HPDE6-E6E7 (cell line): ENCODE measurements at regions not wholly inside any gene's neighbourhood (a gene's known extent, or its start where the extent isn't known, plus 50 kb on each side); places are given as distances from the start of the nearest gene placed in this dataset.
"Not testable (repeated sequence)": the region's sequence is repeated elsewhere in the genome, so short reads cannot be mapped to it uniquely, and the experiment has no call there.

ENCODE experiments used
- DNase-seq: peaks from one replicate; pipeline ENCODE4 v3.0.0; 2011; ENCODE audit warnings: missing footprints; ENCODE audit errors: extremely low spot score

DNA sequence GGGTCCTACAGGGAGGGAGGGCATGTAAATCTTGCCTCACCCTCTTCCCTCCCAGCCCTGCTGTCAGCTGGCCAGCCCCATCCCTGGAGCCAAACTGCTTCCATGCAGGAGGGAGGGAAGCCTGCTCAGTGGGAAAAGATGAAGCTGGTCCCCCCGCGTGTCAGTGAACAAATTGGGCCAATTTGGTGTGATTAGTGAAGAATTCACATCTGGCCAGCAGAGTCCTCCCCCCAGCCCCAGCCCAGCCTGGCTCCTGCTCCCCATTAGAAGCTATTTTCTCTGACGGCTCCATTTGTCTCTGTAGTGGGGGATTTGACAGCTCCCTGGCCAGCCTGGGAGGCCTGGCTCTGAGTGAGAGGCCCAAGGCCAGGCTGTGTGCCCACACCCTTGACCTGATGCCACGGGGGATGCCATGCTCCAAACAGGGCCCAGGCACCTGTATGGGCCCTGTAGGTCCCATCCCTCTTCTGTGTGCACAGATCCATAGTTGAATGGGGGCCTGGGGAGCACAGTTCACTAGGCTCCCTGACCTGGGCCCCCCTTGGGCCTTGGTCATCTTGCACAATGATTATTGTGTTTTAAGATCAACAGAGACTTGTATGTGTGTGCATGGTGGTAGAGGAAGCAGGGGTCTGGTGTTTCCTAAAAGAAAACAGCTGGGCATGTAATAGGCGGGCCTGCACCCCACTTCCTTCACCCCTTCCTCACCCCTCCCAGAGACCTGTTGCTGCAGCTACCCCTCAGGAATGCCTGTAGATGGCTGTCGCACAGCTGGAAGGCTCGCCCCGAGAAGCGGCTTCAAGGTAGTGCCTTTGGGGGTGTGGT, 50.7 kb upstream of the TAC4 start:
- no peak for DNase-seq

DNA sequence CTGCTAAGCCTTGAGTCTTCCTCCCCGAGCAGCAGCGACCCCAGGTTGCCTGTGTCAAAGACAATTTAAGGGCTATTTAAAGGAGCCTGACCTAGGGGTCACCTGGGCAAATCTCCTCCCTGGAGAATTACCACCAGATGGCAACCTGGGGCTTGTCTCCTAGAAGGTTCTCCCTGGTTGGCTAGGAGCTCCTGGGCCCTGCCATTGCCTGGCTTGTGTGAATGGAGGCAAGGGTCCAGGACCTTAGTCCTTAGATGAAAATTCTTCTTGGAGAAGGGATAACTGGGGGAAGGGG, 51.3 kb upstream of the TAC4 start:
- no peak for DNase-seq

DNA sequence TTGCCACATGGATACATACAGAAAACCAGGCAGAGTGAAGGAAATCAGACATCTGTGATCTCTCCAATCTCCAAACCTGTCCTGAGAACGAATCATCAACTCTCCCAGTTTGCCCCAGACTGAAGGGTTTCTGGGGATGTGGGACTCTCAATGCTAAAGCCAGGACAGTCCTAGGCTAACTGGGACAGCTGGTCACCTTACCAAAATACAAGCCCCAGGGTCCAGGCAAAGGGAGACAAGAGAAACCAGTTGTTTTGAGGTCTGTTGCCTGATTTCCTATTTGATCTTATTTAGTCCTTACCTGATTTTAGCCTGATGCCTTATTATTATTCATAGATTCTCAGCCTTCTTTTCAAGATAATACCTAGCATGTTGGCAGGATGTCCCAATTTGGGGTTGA, 51.7 kb upstream of the TAC4 start:
- no peak for DNase-seq

DNA sequence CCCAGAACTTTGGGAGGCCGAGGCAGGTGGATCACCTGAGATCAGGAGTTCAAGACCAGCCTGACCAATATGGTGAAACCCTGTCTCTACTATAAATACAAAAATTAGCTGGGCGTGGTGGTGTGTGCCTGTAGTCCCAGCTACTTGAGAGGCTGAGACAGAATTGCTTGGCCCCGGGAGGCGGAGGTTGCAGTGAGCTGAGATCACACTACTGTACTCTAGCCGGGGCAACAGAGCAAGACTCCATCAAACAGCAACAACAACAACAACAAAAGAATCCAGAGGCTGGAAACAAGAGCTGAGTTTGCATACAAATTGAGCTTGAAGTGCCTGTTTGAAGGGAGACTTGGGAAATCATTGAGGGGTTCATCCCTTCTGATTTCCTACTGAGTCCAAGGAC, 52.9 kb upstream of the TAC4 start:
- not testable (repeated sequence) for DNase-seq

DNA sequence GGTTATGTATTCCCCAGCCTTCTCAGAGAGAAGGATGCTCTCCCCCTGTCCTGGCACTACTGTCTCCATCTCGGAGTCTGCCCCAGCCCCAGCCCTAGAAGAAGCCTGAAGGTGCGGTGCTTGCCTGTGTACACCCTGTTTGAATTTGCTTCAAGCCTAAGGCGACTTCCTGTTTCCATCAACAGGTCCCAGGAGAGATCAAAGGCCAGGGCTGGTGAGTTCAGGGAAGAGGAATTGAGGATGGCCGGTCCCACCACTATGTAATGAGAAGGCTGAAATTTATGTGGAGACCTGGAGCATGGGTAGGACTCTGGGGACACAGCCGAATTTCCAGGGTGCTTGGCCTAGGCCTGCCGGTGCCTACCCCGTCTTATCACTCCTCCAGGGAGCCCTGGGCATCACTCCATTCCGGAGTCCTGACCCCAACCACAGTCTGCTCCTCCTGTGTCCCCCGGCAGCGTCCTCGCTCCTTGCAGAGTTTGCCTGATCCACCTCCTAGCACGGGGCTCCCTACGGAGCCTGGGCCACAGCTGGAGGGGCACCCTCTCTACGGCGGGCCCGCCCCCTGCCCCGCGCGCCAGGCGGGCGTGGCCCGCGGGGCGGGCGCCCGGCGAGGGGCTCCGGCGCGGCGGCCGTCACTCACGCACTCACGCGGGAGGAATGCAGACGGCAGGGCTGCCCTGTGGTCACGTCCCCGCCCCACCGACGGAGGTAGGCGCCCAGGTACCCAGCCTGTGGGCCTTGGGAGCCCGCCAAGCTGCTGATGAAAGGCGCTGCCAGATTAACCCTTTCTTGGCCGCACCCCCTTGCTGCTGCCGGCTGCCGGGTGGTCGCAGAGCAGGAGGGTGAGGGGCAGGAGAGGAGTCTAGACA, 53.8 kb upstream of the TAC4 start:
- peak; percentile 36 for DNase-seq

DNA sequence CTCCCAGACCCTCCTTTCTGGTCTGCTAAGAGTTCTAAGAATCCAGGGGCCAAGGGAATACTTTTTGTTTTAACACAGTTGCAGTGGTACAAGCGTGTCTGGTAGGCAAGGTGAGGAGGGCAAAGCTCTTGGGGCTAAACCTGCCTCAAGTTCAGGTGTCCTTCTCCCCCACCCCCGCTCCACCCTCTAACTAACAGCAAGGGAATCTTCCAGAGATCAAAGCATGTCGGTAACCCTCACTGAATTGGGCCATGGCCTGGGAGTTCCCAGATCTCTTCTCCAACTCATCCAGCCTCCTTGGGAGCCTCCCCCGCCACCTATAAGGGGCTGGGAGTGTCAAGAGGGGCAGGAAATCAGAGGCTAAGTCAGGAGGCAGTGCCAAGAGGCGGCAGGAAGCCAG, 55.7 kb upstream of the TAC4 start:
- DNase-seq, result no peak

DNA sequence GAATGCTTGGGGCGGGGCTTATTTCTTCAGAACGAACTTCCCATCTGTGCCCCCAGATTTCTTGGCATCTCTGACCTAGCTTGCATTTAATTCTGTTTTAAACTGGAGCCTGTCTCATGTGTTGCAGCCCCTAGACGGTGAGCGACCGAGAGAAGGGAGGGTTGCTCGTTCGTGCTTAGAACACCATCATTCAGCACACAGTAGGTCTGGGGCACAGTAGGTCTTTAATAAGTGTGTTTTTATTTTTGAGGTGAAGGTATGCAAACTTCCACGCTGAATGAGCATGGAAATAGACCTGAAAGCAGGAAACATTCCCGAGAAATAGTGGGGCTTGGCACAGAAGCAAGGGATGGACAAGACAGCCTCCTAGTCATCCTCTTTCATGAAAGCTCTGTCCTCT, 57.0 kb upstream of the TAC4 start:
- DNase-seq, result no peak

DNA sequence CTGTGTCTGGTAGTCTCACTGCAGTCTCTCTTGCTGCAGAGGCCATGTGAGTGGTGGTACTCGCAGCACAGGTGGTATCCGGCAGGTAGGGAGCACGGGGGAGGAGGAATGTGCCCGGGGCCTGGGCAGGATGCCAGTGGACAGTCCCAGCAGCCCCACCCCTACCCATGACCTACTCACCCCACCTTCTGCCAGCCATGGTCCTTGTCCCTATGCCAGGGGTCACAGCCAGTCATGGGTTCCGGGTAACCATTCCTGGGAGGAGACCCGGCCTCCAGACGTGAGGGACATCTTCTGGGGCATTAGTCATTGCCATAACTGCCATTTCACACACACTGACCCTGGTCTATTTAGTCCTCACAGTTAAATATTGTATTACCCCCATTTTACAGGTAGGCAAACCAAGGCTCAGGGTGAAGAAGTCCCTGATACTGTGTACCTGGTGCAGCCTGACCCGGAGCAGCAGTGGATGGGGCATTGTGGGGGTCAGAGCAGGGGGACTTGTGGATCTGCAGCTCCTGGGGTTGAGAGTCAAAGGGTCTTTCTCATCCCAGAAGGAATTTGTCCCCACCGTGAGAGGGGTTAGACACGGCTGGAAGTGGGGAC, 58.8 kb upstream of the TAC4 start:
- no peak for DNase-seq

DNA sequence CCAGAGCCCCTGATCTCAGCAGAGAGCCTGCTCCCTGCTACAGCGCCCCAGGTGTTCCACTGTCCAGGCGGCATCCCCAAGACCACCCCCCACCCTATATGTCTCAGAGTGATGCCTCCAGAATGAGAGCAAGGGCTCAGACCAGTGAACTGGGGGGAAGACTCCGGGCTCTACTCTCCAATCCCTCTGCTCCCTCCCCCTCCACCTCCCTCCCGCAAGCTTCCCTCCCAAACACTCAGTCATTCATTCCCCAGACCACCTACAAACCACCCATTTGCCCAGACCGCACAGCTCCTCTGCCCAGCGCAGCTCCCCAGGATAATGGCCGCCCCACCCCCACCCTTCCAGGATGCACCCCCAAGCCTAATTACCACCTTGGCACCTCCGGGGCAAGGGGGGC, 59.4 kb upstream of the TAC4 start:
- DNase-seq, result no peak

DNA sequence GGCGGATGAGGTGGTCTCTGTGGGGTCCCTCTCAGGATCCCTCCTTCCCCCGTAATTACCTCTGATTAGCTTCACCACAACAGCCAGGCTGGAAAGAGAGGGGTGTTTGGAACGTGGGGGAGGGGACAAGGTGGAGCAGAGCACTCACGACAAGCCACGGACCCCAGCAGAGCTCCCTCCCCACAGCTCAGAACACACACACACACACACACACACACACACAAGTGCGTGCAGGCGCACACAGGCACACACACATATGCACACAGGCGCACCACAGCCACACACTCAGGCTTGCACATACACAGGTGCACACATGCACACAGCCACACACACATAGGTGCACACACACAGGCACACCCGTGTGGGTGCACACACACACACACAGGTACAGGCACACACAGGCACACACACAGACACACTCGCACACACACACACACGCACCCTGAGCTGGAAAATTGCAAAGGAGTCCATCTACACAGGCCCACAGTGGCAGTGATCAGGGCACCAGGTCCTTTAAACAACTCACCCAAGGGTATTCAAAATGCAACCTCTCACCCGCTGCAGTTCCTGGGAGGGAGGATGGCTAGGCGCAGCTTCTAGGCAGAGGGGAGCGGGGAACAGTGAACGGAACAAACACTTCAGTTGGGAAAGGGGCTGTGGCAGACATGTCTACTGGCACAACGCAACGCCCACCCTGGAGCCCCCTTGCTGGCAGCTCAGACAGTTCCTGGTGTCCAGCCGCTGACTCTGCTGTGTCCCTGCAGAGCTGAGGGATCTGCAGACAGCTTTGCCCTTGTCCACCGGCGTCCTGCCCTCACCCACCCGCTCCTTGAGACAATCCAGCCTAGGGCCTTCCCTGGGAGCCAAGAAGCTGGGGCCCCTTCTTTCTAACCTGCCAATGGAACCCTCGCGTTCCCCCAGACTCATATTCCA, 59.9 kb upstream of the DLX4 start:
- no peak for DNase-seq

DNA sequence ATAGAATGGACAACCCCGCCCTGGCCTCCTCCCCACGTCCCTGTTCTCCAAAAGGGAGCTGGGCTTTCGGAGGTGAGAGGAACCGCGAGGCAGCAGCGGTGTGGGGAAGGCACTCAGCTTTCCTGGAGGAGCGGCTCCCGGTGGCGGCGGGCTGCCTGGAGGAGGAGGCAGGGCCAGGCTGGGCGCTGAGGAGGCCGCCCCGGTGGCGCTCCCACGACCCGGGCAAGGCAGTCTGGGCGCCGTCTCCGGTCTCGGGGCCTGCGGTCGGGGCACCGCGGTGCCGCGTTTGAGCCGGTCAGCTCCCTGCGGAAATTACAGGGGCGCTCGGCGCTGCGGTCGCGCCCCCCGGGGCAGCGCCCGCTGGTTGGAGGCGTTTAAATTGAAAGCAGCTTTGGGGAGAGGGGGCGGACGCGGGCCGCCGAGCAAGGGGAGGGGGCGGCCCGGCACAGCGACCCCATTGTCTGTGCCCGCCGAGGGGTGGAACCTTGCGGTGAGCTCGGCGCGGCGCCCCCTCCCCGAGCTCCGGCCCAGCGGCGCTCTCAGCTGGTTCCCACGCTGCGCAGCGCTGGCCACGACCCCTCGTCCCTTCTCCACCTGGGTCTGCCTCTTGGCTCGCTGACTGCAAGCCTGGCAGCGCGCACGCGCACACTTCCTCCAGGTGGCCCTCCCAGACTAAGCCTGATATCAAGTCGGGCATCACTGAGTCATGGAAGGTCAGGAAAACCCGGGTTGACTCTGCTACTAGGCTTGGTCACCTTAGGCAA, 58.7 kb upstream of the DLX4 start:
- peak; percentile 49 for DNase-seq

DNA sequence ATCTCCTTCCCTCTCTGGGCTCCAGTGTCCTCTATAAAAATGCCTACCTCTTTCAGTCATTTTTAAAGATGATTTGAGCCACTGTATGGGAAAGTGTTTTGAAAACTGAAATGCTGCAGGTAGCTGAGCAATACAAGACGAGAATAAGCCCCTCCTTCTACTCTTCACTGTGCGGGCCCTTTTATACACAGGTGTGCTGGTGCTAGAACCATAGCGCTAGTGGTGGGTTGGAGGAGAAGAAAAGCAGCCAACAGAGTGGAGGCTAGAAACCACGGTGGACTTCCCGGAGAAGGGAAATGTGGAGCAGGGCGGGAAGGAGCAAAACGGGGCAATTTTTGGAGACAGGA, 58.2 kb upstream of the DLX4 start:
- DNase-seq, result no peak

DNA sequence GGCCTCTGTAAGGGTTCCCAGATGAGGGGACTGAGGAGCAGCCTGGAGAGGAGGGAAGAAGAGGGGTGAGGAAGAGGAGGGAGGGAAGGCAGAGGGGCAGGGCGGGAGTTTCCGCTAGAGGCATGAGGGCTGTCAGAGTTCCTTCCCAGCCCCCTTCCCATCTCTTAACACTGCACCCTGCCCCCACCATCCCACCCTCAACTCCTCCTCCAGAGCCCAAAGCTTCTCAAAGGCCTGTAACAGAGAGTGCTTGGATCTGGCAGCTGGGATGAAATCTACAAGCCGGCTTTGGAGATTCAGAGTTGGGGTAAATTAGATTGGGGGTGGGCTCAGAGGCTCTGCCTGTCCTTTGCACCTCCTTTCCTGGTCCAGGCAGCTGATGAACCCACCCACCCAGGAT, 57.3 kb upstream of the DLX4 start:
- DNase-seq, result no peak

DNA sequence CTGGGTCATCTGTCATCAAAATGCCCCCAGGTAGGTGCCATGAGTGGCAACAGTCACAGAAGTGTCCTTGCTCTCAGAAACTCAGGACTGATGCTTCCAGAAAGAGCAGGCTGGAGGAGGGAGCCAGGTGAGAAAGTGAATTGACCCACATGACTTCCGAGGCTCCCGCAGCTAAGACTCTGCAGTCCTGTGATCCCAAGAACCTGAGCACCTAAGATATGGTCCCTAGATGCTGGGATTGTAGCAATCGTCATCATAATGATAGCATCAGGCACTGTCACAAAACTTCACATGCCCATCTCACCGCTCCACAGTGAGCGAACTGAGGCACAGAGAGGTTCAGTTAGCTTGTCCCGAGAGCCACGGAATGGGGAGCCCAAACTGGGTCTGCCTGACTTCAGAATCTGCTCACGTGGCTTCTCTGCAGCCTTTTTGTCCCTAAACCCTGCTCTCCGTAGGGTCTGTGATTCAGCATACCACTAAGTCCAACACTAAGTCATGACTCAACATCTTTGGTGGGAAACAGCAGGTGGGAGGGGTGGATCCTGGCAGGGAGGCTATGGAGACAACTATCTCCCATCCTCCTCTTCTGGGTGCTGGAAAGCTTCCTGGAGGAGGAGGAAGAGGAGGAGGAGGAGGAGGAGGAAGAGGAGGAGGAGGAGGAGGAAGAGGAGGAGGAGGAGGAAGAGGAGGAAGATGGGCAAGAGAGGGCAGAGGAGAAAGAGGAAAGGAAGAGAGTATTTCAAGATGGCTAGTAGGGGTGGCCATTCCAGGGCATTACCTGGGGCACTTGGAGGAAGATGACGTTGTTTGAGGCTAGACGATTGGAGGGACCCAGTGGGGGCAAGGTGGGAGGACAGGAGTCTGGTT, 55.5 kb upstream of the DLX4 start:
- DNase-seq, result no peak

DNA sequence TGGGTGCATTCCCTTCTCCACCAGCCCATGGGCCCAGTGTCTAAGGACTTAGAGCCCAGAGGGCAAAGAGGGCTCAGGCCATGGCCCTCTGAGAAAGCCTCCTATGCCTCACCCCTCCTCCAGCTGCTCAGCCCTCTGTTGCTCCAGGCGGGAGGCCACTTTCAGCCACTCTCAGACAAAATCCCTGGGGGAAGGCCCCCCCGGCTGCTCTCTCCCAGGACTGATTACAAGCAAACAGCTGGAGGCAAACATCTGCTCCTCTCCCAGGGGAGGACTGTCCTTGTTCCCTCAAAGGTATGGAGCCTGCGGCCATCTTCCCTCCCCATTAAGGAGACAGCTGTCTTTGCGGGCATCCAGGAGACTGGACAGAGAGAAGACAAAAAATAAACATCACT, 54.9 kb upstream of the DLX4 start:
- DNase-seq, result no peak

DNA sequence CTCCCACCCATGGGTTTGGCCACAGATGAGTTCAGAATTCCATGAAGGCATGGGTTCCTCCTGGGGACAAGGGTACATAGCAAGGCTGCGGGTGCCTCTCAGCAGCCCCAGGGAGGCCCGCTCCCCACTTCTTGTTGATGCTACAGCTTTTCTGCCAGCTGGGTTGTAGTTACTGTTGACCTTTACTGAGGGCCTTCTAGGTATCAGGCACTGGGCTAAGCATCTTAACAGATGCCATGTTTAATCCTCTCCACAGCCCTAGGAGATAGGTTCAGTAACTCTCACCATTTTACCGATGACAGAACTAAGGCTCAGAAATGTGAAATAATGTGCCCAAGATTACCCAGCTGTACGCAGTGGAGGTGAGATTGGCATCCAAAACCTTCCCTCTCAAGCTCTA, 54.3 kb upstream of the DLX4 start:
- DNase-seq, result no peak

DNA sequence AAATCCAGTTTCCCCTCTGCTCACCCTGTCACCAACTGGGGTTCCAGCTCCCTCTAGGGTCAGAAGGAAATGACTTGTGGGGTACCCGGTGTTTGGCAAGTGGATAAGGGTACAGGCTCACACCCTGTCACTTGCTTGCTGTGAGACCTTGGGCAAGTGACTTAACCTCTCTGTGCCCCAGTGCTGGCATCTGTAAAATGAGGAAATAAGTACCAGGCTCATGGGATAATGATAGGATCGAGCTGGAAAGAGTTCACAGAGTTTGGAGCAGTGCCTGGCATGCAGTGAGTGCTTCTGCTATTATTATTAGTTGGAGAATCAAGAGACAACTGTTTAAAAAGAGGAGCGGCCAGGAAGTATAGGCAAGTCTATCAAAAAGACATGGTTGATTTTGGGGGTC, 53.7 kb upstream of the DLX4 start:
- no peak for DNase-seq

DNA sequence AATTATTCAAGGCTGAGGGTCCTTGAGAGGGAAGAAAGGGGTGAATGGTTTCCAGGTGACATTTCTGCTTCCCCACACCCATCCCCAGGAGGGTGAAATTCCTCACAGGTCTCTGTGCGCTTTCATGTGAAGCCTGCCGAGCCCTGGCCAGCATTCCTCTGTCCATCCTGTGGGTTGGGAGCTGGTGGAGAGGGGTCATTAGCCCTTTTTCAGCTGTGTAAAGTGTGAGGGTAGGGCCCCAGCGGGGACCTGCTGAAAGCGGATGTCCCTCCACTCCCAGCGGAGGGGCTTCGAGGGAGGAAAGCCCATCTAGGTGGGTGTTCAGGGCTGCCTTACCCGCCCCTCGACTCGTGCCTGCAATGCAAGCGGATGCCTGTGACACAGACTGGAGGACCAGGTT, 53.3 kb upstream of the DLX4 start:
- DNase-seq, result no peak

DNA sequence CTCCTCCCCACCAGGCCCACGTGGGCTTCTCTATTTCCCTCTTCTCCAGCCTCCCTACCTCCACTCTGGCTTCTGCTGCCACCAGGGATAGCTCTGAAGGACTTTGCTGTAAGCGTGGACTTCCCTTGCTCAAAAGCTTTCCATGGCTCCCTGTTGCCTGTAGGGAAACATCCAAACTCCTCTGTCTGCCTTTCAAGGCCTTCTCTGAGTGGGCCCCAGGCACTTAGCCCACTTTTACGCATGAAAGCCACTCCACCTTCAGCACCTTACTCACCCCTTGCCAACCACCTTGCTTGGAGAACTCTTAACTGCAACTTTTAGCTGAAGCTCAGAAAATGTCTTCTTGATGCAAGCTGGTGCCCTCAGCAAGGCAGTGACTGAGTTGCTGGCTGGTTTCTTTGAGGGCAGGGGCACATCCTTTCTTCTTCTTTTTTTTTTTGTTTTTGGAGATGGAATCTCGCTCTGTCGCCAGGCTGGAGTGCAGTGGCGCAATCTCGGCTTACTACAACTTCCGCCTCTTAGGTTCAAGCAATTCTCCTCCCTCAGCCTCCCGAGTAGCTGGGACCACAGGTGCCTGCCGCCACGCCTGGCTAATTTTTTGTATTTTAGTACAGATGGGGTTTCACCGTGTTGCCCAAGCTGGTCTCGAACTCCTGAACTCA, 52.0 kb upstream of the DLX4 start:
- no peak for DNase-seq

DNA sequence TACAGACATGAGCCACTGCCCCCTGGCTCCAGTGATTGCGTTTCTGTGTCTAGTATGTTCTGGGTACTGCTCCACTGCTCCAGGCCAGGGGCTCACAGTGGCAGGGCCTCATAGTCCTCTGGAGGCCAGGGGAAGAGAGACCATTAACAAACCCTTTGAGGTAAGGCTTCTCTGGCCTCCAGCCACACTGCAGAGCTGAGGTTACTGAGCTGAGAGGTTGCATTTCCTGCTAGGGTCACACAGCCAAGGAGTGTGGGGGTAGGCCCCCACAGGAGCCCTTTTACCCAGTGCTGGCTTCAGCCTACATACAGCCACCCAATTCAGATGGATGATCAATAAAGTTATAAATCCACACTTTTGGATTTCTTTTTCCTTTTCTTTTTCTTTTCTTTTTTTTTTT, 50.4 kb upstream of the DLX4 start:
- no peak for DNase-seq
